ENCODE measurements at regions not wholly inside any gene's neighbourhood (a gene's known extent, or its start where the extent isn't known, plus 50 kb on each side); places are given as distances from the start of the nearest gene placed in this dataset.
"Not testable (repeated sequence)": the region's sequence is repeated elsewhere in the genome, so short reads cannot be mapped to it uniquely, and the experiment has no call there.

DNA sequence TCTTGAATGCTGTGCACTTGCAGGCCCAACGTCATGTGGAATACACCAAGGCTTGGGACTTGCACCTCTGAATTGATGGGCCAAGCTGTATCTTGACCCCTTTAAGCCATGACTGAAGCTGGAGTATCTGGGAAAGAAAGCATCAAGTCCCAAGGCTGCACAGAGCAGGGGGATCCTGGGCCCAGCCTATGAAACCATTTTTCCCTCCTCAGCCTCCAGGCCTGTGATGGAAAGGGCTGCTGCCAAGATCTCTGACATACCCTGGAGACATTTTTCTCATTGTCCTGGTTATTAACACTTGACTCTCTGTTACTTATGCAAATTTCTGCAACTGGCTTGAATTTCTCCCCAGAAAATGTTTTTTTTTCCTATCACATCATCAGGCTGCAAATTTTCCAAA lies 174.0 kb upstream of the SNX2 start:
- DNase-seq (ENCODE audit: low read depth), result no peak

DNA sequence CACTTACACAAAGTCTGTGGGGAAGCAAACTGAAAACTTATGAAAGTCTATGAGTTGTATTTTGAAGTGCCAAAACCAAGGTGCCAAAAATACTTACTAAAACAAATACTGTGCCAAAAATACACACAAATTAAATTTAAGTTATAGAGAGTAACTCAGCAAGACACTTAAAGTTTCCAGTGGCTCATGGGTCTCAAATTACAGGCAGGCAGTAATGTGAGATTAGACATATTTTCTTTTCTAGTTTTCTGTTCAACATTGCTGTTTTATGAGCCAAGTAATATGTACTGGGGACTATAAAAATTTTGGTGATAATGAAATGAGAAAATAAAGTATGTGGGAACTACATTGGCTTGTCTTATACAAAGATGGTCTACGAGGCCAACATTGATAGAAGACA lies 172.2 kb upstream of the SNX2 start:
- DNase-seq (ENCODE audit: low read depth), result no peak

DNA sequence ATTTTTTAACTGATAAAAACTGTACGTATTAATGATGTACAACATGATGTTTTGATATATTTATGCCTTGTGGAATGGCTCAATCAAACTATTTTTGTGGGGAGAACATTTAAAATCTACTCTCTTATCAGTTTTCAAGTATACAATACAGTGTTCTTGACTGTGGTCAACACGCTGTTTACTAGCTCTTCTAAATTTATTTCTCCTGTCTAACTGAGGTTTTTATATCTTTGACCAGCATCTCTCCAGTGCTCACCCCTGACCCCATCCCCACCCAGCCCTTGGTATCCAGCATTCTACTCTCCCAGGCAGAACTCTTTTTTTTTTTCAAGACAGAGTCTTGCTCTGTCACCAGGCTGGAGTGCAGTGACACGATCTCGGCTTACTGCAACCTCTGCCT lies 169.6 kb upstream of the SNX2 start:
- DNase-seq (ENCODE audit: low read depth), result no peak

DNA sequence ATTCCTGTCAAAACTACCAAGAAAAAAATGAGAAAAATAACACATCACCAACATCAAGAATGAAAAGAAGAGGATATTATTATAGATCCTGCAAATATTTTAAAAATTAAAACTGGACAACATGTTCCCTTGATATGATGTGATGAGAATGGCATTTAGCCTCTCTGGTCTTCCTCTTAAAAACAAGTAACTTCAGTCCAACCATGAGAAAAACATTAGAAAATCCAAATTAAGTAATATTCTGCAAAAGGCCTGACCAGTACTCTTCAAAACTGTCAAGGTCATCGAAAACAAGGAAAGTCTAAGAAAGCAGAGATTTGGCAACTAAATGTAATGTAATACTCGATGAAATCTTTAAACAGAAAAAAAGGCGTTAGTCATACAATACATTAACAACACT lies 167.1 kb upstream of the SNX2 start:
- DNase-seq (ENCODE audit: low read depth), result no peak

DNA sequence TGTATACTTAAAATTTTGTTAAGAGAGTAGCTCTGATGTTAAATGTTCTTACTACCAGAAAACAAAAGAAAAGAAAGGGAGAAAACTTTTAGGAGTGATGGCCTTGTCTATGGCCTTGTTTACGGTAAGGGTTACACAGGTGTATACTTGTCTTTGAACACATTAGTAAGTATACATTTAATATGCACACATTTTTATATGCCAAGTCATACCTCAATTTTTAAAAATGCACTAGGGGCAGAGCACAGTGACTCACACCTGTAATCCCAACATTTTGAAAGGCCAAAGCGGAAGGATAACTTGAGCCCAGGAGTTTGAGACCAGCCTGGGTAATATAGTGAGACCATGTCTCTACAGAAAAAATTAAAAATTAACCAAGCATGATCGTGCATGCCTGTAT lies 166.7 kb upstream of the SNX2 start:
- no peak for DNase-seq (ENCODE audit: low read depth)

DNA sequence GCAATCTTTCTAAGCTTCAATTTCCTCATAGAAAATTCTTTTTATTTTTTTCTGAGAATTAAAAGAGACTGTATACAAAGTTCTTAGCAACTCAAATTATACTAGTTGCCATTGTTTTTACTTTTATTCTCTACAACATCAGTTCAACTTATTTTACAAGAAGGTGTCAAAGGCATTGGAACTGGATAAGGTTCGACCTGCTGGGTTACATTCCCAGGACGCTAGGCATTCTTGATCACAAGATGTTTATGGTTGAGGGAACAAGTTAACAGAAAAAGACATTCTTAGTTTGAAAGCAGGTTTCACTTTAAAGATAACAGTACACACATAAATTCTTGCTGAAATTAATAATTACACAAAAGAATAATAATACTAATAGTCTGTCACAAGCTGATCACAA lies 163.5 kb upstream of the SNX2 start:
- DNase-seq (ENCODE audit: low read depth), result no peak

DNA sequence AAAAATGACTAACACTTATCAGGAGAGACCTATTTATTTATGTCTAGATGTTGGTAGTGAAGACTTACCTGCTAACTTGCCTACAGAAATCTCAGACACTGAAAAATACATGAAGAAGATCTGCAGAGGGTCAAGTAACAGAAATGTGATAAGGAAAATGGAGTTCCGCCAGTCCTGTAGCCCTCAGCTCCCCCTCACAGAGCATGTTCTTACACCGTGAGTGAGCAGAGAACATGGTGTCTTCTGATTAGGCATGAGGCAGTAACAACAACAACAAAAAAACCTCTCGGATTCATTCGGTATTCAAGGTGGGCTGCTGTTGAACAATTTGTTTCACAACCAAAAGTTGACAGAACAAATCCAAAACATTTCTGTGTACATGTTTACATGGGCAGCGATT lies 162.0 kb upstream of the SNX2 start:
- DNase-seq (ENCODE audit: low read depth), result no peak

DNA sequence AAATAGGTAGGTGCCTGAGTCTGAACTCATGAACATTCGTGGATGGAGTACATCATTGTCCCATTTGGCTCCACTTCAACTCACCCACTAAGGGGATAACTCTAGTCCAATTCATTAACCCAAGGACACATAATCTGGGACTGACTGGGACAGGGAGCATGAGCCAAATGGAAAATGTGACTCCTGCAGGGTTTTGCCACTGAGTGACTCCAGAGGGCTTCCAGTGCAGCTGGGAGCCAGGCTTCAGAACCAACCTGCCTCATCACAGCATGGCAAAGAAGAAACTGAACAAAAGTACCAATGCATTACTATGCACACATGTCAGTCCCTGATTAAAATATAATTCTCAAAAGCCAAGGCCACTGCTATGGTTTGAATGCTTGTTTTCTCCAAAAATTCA lies 159.7 kb upstream of the SNX2 start:
- DNase-seq (ENCODE audit: low read depth), result no peak

DNA sequence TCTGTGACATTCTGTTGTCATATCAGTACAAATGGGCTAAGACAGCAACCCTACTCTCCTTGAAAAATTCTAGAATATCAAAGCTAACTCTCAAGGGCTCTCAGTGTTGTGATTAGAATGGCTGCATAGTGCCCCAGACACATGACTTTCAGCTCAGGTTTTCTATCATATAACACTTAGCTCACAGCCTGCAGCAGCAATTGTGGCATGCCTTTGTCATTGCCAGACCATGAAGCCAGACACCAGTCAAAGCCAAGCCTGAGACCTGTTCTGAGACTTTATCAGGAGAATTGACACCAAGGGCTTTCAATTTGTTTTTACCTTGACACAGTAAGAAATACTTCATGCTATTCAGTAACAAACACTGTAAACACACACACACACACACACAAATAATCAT lies 159.0 kb upstream of the SNX2 start:
- no peak for DNase-seq (ENCODE audit: low read depth)

DNA sequence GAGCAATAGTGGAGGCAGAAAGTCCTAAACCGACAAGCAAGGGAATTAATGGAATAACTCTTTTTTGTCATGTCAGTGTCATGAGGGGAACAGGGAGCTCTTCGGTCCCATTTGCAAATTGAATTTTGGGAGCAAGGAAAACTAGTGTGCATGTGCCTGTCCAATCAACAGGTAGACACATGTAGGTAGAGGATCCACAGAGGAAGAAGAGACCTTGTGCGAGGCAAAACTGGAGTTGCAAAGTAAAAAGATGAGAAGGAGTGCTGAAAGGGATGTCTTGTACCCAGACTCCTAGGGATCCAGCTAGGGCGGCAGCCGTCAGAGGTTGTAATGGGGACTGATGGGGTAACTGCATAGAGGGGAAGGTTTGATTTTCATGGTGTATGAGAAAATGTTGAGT lies 156.8 kb upstream of the SNX2 start:
- DNase-seq (ENCODE audit: low read depth), result not testable (repeated sequence)

DNA sequence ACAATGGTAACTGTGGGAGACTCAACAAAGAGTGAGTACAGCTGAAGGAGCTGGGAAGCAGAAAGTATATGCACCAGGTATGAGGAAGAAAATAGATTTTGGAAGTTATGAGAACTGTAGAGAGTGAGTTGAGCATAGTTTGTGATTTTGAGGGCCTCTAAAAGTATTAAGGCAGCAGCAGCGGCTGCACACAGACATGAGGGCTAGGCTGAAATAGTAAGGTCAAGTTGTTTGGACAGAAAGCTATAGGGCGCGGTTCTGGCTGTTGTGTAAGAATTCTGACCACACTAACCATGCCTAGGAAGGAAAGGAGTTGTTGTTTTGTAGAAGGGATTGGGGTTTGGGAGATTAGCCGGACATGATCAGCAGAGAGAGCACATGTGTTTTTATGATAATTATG lies 154.1 kb upstream of the SNX2 start:
- DNase-seq (ENCODE audit: low read depth), result not testable (repeated sequence)

DNA sequence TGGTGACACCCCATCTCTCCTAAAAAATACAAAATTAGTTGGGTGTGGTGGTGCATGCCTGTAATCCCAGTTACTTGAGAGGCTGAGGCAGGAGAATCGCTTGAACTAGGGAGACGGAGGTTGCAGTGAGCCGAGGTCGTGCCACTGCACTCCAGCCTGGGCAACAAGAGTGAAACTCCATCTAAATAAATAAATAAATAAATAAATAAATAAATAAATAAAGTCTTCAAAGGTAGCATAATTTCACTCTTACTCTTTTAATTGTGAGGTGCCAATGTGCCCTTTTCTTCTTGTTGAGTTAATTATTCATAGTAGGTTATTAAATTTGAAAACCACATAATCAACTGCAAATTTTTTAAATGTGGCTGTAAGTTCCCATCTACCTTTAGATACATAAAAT lies 146.2 kb upstream of the SNX2 start:
- DNase-seq (ENCODE audit: low read depth), result not testable (repeated sequence)

DNA sequence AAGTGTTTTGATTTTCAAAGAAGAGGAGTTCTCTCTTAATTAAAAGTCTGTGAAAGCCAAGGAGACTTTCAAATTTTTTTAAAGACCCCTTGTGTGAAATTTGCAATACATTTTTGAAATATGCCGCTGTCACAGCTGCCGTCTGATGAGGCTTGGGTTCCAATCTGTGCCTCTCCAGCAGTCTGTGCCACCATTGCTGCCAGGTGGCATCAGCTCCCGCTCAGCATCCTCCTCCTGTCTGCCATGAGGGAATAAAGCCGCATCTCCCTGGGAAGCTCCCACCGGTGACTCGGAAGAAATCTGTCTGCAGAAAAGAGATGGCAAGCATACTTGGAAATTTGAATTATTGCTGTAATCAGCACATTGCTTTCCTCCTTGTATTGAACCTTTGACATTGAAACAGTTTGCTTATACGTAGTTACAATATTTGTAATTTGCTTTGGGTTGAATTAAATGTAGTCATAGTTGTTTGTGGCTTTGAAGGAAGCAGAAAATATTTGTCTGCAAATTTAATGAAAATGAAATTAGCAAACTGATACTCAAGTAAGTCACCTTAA lies 145.7 kb upstream of the SNX2 start:
- DNase-seq (ENCODE audit: low read depth), result no peak

DNA sequence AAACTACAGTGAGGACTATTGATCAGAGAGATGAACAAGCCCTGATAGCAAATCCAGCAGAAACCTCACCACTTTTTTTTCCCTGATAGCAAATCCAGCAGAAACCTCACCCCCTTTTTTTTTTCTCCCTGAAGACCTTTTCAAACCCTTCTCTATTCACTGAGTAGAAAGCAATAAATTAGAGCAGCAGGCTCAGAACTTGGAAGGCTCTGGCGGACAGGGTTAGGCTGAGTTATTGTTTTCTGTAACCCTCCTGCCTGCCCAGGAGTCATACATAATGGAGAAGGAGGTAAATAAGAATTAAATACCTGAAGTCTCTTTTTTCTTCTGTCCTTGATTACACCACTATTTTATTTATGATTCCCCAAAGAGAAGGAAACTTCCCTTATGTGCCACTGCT lies 136.3 kb upstream of the SNX2 start:
- no peak for DNase-seq (ENCODE audit: low read depth)

DNA sequence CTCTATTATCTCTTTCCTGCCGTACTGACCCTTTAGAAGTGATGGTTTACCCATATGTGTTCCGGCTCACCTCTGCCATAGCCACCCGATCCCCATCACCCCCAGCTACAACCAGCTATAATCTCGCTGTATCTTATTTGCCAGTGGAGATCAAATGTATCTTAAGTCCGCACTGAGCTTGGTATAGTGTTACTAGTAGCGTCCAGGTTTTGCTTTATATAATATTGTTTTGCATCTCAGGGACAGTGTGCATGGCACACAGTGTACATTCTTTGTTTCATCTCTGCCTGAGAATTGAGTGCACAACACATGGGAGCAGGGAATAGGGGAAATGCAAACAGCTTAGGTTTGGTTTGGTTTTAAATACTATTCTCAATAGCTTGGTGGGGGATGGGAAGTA lies 135.8 kb upstream of the SNX2 start:
- DNase-seq (ENCODE audit: low read depth), result no peak

DNA sequence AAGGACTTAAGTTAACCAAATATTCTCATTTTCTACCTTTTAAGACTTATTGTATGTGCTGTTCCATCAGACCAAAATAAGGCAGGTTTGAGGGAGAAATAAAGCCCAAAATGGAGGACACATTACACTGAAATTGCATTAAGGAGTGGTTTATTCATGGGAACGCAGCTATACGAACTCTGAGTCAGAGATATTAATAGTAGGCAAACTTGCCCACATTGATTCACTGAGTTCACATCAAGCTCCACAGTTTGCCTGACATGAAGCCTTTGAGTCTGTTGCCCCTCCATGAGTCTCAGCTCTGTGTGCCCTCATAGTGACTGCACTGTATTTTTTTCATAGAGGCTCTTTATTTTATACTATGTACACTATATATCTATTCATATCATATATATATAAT lies 135.0 kb upstream of the SNX2 start:
- no peak for DNase-seq (ENCODE audit: low read depth)

DNA sequence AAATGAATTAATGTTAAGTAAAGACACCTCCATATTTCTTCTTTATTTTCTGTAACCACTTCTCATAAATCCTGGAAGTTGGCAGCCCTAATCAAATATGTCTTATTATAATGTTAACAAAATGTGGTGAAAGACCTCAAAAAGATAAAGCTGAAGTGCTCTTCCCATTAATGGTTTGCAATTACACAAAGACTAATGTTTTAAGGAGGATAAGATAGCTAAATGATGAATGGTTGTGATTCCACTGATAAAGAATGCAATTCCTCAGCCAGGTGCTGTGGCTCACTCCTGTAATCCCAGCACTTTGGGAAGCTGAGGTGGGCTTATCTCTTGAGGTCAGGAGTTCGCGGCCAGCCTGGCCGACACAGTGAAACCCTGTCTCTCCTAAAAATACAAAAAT lies 125.8 kb upstream of the SNX2 start:
- no peak for DNase-seq (ENCODE audit: low read depth)

DNA sequence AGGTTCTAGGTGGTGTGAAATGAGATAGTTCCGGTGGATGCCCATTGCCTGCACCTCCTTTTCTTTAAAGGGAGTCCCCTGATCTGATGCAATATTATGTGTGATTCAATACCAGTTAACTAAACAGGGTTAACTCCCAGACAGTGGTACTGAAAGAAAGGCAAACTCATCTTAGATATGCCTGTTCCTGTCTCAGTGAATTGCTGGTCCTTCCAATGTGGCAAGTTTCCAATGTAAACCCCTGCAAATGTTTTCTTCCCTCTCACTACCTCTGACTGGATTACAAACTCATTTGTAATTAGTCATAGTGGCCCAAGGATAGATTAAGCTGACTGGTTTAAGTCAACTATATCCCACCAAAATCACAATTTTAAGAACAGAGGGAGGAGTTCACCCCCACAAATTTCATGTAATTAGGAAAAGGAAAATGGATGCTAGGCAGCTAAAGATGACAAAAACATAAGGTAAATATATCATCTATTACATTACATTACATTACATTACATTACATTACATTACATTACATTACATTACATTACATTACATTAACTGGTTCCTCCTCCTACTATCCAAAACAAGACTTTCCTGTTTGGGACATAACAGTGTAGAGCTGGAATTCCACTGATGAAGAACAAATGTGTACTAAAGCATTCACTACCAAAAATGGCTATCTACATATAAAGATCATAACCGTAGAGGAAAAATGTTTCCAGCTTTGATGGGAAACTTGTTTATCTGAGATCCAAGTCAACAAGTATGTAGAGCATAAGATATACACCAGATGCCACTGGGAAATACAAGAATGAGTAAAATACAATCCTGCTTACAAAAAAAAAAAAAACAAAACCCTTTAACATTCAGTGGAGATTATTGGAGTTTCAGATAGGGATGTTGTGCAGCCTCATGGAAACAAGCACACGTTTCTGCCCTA lies 121.5 kb upstream of the SNX2 start:
- peak; percentile 22 for DNase-seq (ENCODE audit: low read depth)

DNA sequence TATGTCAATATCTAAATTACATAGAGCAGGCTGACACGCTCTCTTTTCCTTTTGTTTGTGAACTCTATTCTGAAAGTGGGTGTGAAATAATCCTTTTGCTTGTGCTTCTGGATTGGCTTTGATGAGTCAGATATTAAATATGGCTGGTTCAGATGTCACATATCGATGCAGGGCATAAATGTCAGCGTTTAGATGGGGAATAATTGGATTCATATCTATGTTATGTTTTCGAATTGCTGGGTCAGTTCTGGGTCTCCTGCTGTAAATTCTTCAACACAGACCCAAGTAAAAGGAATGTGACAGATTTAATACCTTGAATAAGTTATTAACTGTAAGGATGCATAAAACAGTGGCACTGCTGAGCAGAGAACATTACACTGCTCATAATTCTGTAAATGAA lies 118.7 kb upstream of the SNX2 start:
- DNase-seq (ENCODE audit: low read depth), result peak; percentile 10

DNA sequence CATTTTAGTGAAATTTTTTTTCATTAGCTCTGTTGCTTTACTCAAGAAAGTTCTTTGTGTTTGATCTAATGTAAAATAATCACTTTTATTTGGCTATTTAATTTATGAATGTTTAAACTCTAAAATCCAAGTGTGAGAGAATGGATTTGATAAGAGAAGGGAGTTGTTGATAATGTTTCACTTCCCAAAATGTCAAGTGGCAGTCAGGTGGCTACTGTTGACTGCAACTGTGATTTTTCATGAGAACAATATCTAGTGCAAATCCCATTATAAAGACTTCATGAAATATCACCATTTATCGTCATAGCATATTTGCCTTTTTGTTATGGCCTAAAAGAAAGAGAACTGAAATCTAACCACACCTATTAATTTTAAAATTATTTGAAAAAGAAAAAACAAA lies 118.3 kb upstream of the SNX2 start:
- DNase-seq (ENCODE audit: low read depth), result no peak

DNA sequence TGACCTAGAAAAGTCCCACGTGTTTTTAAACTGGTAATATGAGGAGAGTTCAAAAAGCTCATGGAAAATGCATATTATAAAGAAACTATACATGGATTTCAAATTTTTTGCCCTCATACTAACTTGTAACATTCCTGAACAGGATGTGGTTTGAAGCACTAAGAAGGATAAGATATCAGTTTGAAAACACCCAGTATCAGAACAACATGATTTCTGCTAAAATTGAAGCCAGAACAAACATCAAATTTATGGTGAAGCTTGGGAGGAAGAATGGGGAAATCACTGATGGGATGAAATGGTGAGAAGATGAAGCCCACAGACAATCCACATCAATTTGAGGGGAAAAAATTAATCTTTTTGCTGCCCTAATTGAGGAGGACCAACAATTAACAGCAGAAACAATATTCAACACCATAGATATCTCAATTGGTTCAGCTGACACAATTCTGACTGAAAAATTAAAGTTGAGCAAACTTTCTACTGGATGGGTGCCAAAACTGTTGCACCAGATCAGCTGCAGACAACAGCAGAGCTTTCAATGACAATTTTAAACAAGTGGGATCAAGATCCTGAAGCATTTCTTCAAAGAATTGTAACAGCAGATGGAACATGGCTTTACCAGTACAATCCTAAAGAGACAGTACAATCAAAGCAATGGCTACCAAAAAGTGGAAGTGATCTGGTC lies 113.2 kb upstream of the SNX2 start:
- peak; percentile 19 for DNase-seq (ENCODE audit: low read depth)

DNA sequence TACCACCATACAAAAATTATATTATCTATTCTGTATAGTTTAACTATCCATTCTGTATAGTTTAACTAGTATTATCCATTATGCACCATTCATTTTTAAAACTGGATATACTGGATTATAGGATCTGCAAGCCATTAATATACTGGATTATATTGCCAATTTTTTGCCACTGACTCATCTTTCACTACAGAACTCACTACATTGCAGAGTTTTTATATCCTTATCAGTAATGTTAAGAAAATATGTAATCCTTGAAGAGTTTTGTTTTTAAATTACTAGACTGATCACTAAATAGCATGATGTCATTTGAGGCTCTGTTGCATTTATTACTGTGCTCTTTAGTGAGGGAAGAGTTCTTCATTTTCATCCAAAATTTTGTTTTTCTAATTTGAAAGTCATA lies 109.8 kb upstream of the SNX2 start:
- no peak for DNase-seq (ENCODE audit: low read depth)

DNA sequence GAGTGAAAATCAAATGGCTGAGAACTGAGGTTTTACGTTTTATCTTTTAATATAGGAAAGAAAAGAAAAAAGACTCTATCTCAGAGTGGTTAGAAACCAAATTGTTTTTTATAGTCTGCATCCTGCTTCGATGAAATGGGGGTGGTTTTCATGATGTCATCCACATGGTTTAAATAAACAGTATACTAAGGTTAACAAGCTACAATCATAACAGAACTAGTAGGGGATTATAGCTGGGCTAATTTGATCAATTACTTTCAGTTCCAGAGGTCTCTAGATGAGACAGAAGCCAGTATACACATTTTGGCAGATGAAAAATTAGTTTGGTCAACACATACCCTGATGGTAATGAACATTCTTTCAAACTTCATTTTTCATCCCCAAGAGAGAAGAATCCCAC lies 106.3 kb upstream of the SNX2 start:
- DNase-seq (ENCODE audit: low read depth), result no peak

Data from LHCN-M2 (cell line).